NCI-H2107 treated with DMSO at 0.1 percent for 48 hours (cell line): ENCODE measurements at regions not wholly inside any gene's neighbourhood (a gene's known extent, or its start where the extent isn't known, plus 50 kb on each side); places are given as distances from the start of the nearest gene placed in this dataset.
A peak's percentile ranks its signal among the peaks of the same experiment; 100 is the strongest.
"Not testable (repeated sequence)": the region's sequence is repeated elsewhere in the genome, so short reads cannot be mapped to it uniquely, and the experiment has no call there.

Experiments used
- DNase-seq: peaks from one replicate; lab custom pipeline; 2025; ENCODE audit not compliant: unreplicated experiment; lab: John Stamatoyannopoulos, UW

GRCh38 chr2:57465967-57466366, 580.6 kb upstream of the VRK2 start:
- DNase-seq = no peak

GRCh38 chr2:57475391-57475790, 571.2 kb upstream of the VRK2 start:
- DNase-seq = no peak

- no peak for DNase-seq
These were observed 566.6 kb upstream of the VRK2 start for GRCh38 chr2:57479981-57480380.

GRCh38 chr2:57488061-57488460, 558.5 kb upstream of the VRK2 start:
- DNase-seq = no peak

- DNase-seq = no peak
These were observed 555.9 kb upstream of the VRK2 start for GRCh38 chr2:57490741-57491140.

- DNase-seq = no peak
These were observed 555.4 kb upstream of the VRK2 start for GRCh38 chr2:57491213-57491612.

- not testable (repeated sequence) for DNase-seq
These were observed 552.6 kb upstream of the VRK2 start for GRCh38 chr2:57493966-57494365.

GRCh38 chr2:57497489-57498096, 549.0 kb upstream of the VRK2 start:
- peak; percentile 33 for DNase-seq

GRCh38 chr2:57504787-57505186, 541.8 kb upstream of the VRK2 start:
- no peak for DNase-seq

GRCh38 chr2:57509189-57509588, 537.4 kb upstream of the VRK2 start:
- DNase-seq = no peak

GRCh38 chr2:57510704-57511103, 535.9 kb upstream of the VRK2 start:
- no peak for DNase-seq

GRCh38 chr2:57515366-57515765, 531.2 kb upstream of the VRK2 start:
- DNase-seq = no peak

- peak; percentile 86 for DNase-seq
These were observed 529.8 kb upstream of the VRK2 start for GRCh38 chr2:57516698-57517340.

- DNase-seq = no peak
These were observed 523.3 kb upstream of the VRK2 start for GRCh38 chr2:57523304-57523703.

- DNase-seq = no peak
These were observed 518.9 kb upstream of the VRK2 start for GRCh38 chr2:57527685-57528084.

- no peak for DNase-seq
These were observed 518.1 kb upstream of the VRK2 start for GRCh38 chr2:57528499-57528898.

- DNase-seq = no peak
These were observed 512.2 kb upstream of the VRK2 start for GRCh38 chr2:57534358-57534757.

GRCh38 chr2:57536535-57537231, 509.9 kb upstream of the VRK2 start:
- no peak for DNase-seq

- no peak for DNase-seq
These were observed 506.8 kb upstream of the VRK2 start for GRCh38 chr2:57539761-57540160.

GRCh38 chr2:57542081-57542480, 504.5 kb upstream of the VRK2 start:
- DNase-seq = no peak

GRCh38 chr2:57543211-57543610, 503.4 kb upstream of the VRK2 start:
- no peak for DNase-seq

- no peak for DNase-seq
These were observed 502.0 kb upstream of the VRK2 start for GRCh38 chr2:57544624-57545023.
